GM12891 (cell line): ENCODE measurements at regions not wholly inside any gene's neighbourhood (a gene's known extent, or its start where the extent isn't known, plus 50 kb on each side); places are given as distances from the start of the nearest gene placed in this dataset.
A peak's percentile ranks its signal among the peaks of the same experiment; 100 is the strongest.
"Not testable (repeated sequence)": the region's sequence is repeated elsewhere in the genome, so short reads cannot be mapped to it uniquely, and the experiment has no call there.

ENCODE experiments used
- DNase-seq: peaks from one replicate; pipeline ENCODE4 v3.0.0; 2011; ENCODE audit warnings: low spot score; ENCODE audit not compliant: insufficient read length
- FAIRE-seq: peaks from 2 replicates; lab custom pipeline; 2011; peaks lifted over from hg19 to GRCh38; lab: Jason Lieb, UNC
- PAX5 ChIP-seq: IDR thresholded peaks from 2 replicates; pipeline ENCODE4 v1.6.1; 2011; ENCODE audit warnings: low read length, moderate library complexity, mild to moderate bottlenecking; ENCODE audit not compliant: insufficient read depth, severe bottlenecking
- POLR2A ChIP-seq: IDR thresholded peaks from 2 replicates; pipeline ENCODE4 v1.6.1; 2011; ENCODE audit warnings: low read depth, low read length, control low read depth
- POLR2AphosphoS5 ChIP-seq: IDR thresholded peaks from 2 replicates; pipeline ENCODE4 v1.6.1; 2011; ENCODE audit warnings: low read depth, low read length, control low read depth
- POU2F2 ChIP-seq: IDR thresholded peaks from 2 replicates; pipeline ENCODE4 v1.6.1; 2011; ENCODE audit warnings: low read depth, mild to moderate bottlenecking, control low read depth, low read length, moderate library complexity
- SPI1 ChIP-seq: IDR thresholded peaks from 2 replicates; pipeline ENCODE4 v1.6.1; 2011; ENCODE audit warnings: low read depth, low read length, control low read depth
- TAF1 ChIP-seq: IDR thresholded peaks from 2 replicates; pipeline ENCODE4 v1.6.1; 2011; ENCODE audit warnings: low read depth, low read length, control low read depth

DNA sequence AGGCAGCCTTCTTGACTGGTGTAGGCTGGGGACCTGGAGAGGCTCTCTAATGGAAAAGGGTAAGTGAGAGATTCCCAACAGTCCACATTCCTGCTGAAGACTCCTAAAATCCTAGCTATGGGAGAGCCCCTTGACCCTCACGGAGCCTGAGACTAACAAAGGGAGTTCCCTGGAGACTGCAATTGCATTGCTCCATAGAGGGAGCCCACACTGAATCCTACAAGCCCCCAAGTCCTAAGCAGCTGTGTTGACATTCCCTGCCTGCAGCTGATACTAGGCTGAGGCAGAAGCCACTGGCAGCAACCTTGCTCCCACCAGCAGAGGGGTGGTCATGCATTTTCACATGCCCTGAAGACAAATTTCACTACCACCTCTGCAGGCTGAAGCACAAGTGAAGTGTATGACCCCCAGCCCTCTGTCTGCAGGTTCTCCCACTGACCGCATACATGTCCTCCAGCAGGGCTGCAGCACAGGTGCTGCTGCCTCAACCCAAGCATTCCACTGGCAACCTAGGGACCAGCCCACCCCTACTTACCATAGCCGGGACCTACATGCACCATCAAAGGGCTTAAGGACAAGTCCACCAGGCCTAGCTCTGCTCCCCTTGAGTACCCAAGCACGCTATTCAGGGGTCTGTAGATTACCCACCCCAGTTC, 130.3 kb upstream of the SLC13A1 start:
- FAIRE-seq: no peak
- TF ChIP-seq POU2F2: no peak
- TF ChIP-seq TAF1: no peak
- TF ChIP-seq POLR2A: no peak
- TF ChIP-seq SPI1: no peak
- no peak for TF ChIP-seq POLR2AphosphoS5
- TF ChIP-seq PAX5: no peak
- no peak for DNase-seq

- FAIRE-seq: no peak
- no peak for DNase-seq
- TF ChIP-seq PAX5: no peak
- TF ChIP-seq TAF1: no peak
- TF ChIP-seq SPI1: no peak
- no peak for TF ChIP-seq POLR2AphosphoS5
- no peak for TF ChIP-seq POU2F2
- no peak for TF ChIP-seq POLR2A
Observed at GRCh38 chr7:123327661-123328060, 127.9 kb upstream of the SLC13A1 start.

DNA sequence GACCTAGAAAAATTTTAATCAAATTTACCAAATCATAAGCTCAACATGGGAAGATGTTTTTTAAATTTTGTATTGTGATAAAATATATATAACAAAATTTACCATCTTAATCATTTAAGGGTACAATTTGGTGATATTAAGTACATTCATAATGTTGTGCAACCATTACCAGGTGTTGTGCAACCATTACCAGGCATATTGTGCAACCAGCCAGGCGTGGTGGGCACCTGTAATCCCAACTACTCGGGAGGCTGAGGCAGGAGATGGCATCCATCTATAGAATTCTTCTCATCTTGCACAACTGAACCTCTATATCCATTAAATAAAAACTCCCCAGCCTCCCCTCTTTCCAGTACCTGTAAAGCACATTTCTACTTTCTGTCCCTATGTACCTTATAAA, 124.5 kb upstream of the SLC13A1 start:
- DNase-seq (no peak), FAIRE-seq (no peak)
- TF ChIP-seq SPI1 (no peak), POU2F2 (no peak), TAF1 (no peak), PAX5 (no peak), POLR2A (no peak), POLR2AphosphoS5 (no peak)

GRCh38 chr7:123323689-123324088, 123.9 kb upstream of the SLC13A1 start:
- DNase-seq: no peak

GRCh38 chr7:123321578-123321977, 121.8 kb upstream of the SLC13A1 start:
- not testable (repeated sequence) for FAIRE-seq, DNase-seq

More at GRCh38 chr7:123323689-123324088, 123.9 kb upstream of the SLC13A1 start:
- FAIRE-seq: no peak
- no peak for TF ChIP-seq POU2F2
- no peak for TF ChIP-seq POLR2A

- FAIRE-seq (no peak), DNase-seq (no peak)
- TF ChIP-seq TAF1: no peak
- no peak for TF ChIP-seq POLR2A
Observed at GRCh38 chr7:123319911-123320310, 120.1 kb upstream of the SLC13A1 start.

DNA sequence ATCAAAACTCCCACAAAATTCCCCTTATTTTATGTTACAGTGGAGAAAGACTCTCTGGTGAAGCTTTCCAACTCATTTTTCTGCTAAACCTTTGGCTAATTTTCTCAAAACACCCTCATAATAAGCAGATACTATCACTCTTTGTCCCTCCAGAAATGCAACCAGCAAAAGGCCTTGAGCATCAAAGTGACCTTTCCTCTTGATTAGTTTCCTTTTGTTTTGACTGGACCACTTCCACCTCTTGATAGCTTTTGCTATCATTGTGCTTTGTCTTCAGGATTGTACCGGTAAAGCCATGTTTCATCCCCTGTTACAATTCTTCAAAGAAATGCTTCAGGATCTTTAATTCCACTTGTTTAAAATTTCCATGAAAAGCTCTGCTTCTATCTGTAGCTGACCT, 115.1 kb upstream of the SLC13A1 start:
- FAIRE-seq: no peak
- TF ChIP-seq SPI1 (peak; percentile 59), POU2F2 (no peak)
- no peak for DNase-seq

GRCh38 chr7:123308254-123308951, 108.6 kb upstream of the SLC13A1 start:
- no peak for TF ChIP-seq PAX5
- TF ChIP-seq SPI1: no peak
- TF ChIP-seq POLR2A: no peak
- no peak for TF ChIP-seq TAF1
- TF ChIP-seq POLR2AphosphoS5: no peak
- FAIRE-seq: no peak
- no peak for DNase-seq

GRCh38 chr7:123305840-123306375, 106.1 kb upstream of the SLC13A1 start:
- no peak for TF ChIP-seq POU2F2
- no peak for TF ChIP-seq POLR2AphosphoS5
- TF ChIP-seq POLR2A: no peak
- TF ChIP-seq PAX5: no peak
- TF ChIP-seq TAF1: no peak
- no peak for TF ChIP-seq SPI1
- DNase-seq (no peak), FAIRE-seq (no peak)

GRCh38 chr7:123303926-123304325, 104.2 kb upstream of the SLC13A1 start:
- FAIRE-seq (no peak), DNase-seq (no peak)
- TF ChIP-seq POLR2A: no peak
- TF ChIP-seq SPI1: no peak
- no peak for TF ChIP-seq POLR2AphosphoS5
- TF ChIP-seq POU2F2: no peak
- TF ChIP-seq TAF1: no peak
- no peak for TF ChIP-seq PAX5
